ENCODE measurements at regions not wholly inside any gene's neighbourhood (a gene's known extent, or its start where the extent isn't known, plus 50 kb on each side); places are given as distances from the start of the nearest gene placed in this dataset.

DNA sequence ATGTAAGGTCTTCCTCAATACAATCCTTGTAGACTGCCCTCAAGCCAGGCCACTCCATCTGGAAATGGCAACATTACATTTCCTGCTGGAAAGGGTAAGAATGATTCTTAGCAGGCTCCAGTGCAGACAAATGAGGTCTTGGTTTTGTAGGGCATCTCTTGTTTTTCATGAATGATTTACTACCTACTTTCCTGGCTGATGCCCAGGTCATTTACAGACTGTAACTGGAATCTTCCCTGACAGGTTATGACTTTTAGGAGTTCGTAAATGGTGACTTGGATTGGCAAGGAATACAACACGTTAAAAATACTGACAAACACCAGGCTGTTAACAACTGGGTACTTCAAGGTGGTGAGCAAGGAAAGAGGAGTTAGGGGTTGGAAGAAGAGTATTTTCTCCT lies 510.5 kb upstream of the TNC start:
- Mint-ChIP-seq H3K4me3 (no peak overlapping the region), H3K4me1 (peaks cover 6 to 8% of the 10 kb centered on the region in 2 experiments), H3K36me3 (ENCODE audit: insufficient read depth in 1 of 3, low read depth in 3 of 3) (no peaks in the 10 kb centered on the region), H3K27me3 (ENCODE audit: low read depth) (no peaks in the 10 kb centered on the region; the same call in 1 of the 2 replicates), H3K27ac (no peak overlapping the region), H3K9me3 (no peaks in the 10 kb centered on the region)
- Histone ChIP-seq H3K18ac (ENCODE audit: insufficient read length, low read depth, low read length) (no peak overlapping the region), H4K5ac (ENCODE audit: insufficient read length, low read depth, low read length) (no peak overlapping the region), H3T11ph (ENCODE audit: low read length) (no peak overlapping the region), H3K23ac (ENCODE audit: insufficient read length, low read depth, low read length) (no peak overlapping the region), H2BK12ac (ENCODE audit: insufficient read length, low read depth, low read length) (no peak overlapping the region), H3K9me3 (ENCODE audit: control insufficient read depth, low read depth, low read length) (no peaks in the 10 kb centered on the region), H3K79me2 (ENCODE audit: insufficient read depth, low read length) (no peaks in the 10 kb centered on the region), H3K56ac (ENCODE audit: insufficient read length, low read depth, low read length) (no peak overlapping the region), H2AK5ac (ENCODE audit: insufficient read length, low read length) (no peak overlapping the region), H3K79me1 (ENCODE audit: insufficient read depth, low read depth, low read length, poor library complexity, severe bottlenecking) (no peaks in the 10 kb centered on the region), H2BK15ac (ENCODE audit: low read depth, low read length) (no peak overlapping the region), H3K4me1 (ENCODE audit: insufficient read depth, low read length) (0 out of 2 replicates have a peak, but pooled peaks cover 2% of the 10 kb centered on the region), H2AFZ (ENCODE audit: low read length) (no peak overlapping the region), H4K20me1 (ENCODE audit: control insufficient read depth, insufficient read depth, insufficient read length) (no peaks in the 10 kb centered on the region), H2BK120ac (ENCODE audit: low read depth, low read length, poor library complexity, severe bottlenecking) (no peak overlapping the region), H3K9ac (ENCODE audit: extremely low read depth, insufficient read length, low read length) (no peak overlapping the region), H3K4me2 (ENCODE audit: insufficient read depth, insufficient read length, low read length) (no peak overlapping the region), H3K23me2 (ENCODE audit: insufficient read length, low read depth, low read length, poor library complexity, severe bottlenecking) (no peaks in the 10 kb centered on the region), H3K4ac (ENCODE audit: low read depth, low read length) (no peak overlapping the region), H4K91ac (ENCODE audit: insufficient read length, low read depth, low read length) (no peak overlapping the region), H2BK5ac (ENCODE audit: insufficient read length, low read length) (no peak overlapping the region), H2BK20ac (ENCODE audit: low read depth, low read length, poor library complexity, severe bottlenecking) (no peak overlapping the region), H3K27ac (ENCODE audit: insufficient read length, low read depth, low read length) (no peak overlapping the region), H4K8ac (replicated peaks; ENCODE audit: insufficient read length, low read depth, low read length) (no peak overlapping the region), H3K14ac (ENCODE audit: insufficient read depth, low read length) (no peak overlapping the region), H3K27me3 (ENCODE audit: insufficient read depth, low read length) (no peaks in the 10 kb centered on the region)
- TF ChIP-seq, protein P1, sequence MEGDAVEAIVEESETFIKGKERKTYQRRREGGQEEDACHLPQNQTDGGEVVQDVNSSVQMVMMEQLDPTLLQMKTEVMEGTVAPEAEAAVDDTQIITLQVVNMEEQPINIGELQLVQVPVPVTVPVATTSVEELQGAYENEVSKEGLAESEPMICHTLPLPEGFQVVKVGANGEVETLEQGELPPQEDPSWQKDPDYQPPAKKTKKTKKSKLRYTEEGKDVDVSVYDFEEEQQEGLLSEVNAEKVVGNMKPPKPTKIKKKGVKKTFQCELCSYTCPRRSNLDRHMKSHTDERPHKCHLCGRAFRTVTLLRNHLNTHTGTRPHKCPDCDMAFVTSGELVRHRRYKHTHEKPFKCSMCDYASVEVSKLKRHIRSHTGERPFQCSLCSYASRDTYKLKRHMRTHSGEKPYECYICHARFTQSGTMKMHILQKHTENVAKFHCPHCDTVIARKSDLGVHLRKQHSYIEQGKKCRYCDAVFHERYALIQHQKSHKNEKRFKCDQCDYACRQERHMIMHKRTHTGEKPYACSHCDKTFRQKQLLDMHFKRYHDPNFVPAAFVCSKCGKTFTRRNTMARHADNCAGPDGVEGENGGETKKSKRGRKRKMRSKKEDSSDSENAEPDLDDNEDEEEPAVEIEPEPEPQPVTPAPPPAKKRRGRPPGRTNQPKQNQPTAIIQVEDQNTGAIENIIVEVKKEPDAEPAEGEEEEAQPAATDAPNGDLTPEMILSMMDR (conservative IDR thresholded peaks at IDR 0.05): no peak
- WGBS (ENCODE audit: extremely low coverage, insufficient read length, low lambda C conversion rate): no CpG with 5 or more reads among the region's 2 CpGs
- no peak for DNase-seq
